GM23248 (cell line): ENCODE measurements at regions not wholly inside any gene's neighbourhood (a gene's known extent, or its start where the extent isn't known, plus 50 kb on each side); places are given as distances from the start of the nearest gene placed in this dataset.

ENCODE experiments used
- EZH2 ChIP-seq: fragments of 200-600 bp; sonication (generic); IDR thresholded peaks from 2 replicates; pipeline ENCODE4 v1.6.1; 2018; ENCODE audit warnings: antibody characterized with exemption, mild to moderate bottlenecking; ENCODE audit not compliant: insufficient read depth, poor library complexity, severe bottlenecking
- EZH2phosphoT487 ChIP-seq: fragments of 200-600 bp; sonication (generic); IDR thresholded peaks from 2 replicates; pipeline ENCODE4 v1.6.1; 2018; ENCODE audit warnings: antibody characterized with exemption, moderate library complexity, mild to moderate bottlenecking, low read depth; ENCODE audit not compliant: insufficient read depth

DNA sequence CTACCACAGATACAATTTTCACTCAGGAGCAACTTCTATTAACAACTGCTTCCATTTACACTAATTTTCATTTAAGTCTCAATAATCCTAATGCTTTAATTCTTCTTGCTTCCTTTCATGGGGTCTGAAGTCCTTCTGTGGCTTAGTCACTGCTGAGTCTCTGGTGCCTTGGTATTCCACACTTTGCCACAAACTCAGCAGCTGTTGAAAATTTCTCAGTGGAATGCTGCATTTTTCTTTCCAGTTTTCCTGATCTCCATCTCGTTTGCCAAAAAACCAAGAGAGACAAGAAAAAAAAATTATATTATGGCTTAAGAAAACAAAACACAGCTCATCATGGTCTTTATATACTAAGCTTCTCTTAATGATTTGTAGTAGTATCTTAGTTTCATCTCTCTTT lies 269.2 kb upstream of the AZI2 start:
- TF ChIP-seq EZH2 = no peak
- no peak for TF ChIP-seq EZH2phosphoT487
